Osteoblast (primary cell): ENCODE measurements at regions not wholly inside any gene's neighbourhood (a gene's known extent, or its start where the extent isn't known, plus 50 kb on each side); places are given as distances from the start of the nearest gene placed in this dataset.
A peak's percentile ranks its signal among the peaks of the same experiment; 100 is the strongest.

Experiments used
- DNase-seq: peaks from one replicate; pipeline ENCODE4 v3.0.0; 2011; ENCODE audit warnings: low spot score, mixed read lengths; ENCODE audit not compliant: insufficient read length; ENCODE audit errors: missing footprints
- H2AFZ ChIP-seq: 2 replicates; pipeline ENCODE4 v1.6.0; 2011; ENCODE audit warnings: mild to moderate bottlenecking, low read length
- H3K27ac ChIP-seq: 2 replicates; pipeline ENCODE4 v1.5.1; 2011; ENCODE audit warnings: mild to moderate bottlenecking, low read depth, low read length, moderate library complexity
- H3K27me3 ChIP-seq: 2 replicates; pipeline ENCODE4 v1.6.0; 2012; ENCODE audit warnings: mild to moderate bottlenecking, control low read depth, inconsistent platforms, low read length, moderate library complexity; ENCODE audit not compliant: insufficient read depth
- H3K36me3 ChIP-seq: 2 replicates; pipeline ENCODE4 v1.5.1; 2011; ENCODE audit warnings: mild to moderate bottlenecking, low read length, control low read depth, moderate library complexity; ENCODE audit not compliant: insufficient read depth
- H3K4me1 ChIP-seq: 2 replicates; pipeline ENCODE4 v1.5.1; 2011; ENCODE audit warnings: mild to moderate bottlenecking, low read length, control low read depth, moderate library complexity; ENCODE audit not compliant: insufficient read depth
- H3K4me2 ChIP-seq: 2 replicates; pipeline ENCODE4 v1.6.0; 2011; ENCODE audit warnings: mild to moderate bottlenecking, low read length; ENCODE audit not compliant: insufficient read depth
- H3K4me3 ChIP-seq: fragments of 200-600 bp; sonication (generic); 3 replicates; pipeline ENCODE4 v1.5.1; 2012; ENCODE audit warnings: mild to moderate bottlenecking, low read length, inconsistent platforms; ENCODE audit not compliant: insufficient read depth
- H3K79me2 ChIP-seq: 2 replicates; pipeline ENCODE4 v1.6.0; 2012; ENCODE audit warnings: mild to moderate bottlenecking, low read length, control low read depth, inconsistent platforms; ENCODE audit not compliant: insufficient read depth
- H3K9me3 ChIP-seq: 2 replicates; pipeline ENCODE4 v1.5.1; 2011; ENCODE audit warnings: low read depth, low read length, control low read depth
- H4K20me1 ChIP-seq: 2 replicates; pipeline ENCODE4 v1.6.0; 2012; ENCODE audit warnings: mild to moderate bottlenecking, low read length, control low read depth; ENCODE audit not compliant: insufficient read depth
- TF ChIP-seq, protein P1 (sequence below): IDR thresholded peaks from 2 replicates; pipeline ENCODE4 v1.5.1; 2011; ENCODE audit warnings: mild to moderate bottlenecking, low read depth, low read length, moderate library complexity; ENCODE audit errors: extremely low read depth

DNA sequence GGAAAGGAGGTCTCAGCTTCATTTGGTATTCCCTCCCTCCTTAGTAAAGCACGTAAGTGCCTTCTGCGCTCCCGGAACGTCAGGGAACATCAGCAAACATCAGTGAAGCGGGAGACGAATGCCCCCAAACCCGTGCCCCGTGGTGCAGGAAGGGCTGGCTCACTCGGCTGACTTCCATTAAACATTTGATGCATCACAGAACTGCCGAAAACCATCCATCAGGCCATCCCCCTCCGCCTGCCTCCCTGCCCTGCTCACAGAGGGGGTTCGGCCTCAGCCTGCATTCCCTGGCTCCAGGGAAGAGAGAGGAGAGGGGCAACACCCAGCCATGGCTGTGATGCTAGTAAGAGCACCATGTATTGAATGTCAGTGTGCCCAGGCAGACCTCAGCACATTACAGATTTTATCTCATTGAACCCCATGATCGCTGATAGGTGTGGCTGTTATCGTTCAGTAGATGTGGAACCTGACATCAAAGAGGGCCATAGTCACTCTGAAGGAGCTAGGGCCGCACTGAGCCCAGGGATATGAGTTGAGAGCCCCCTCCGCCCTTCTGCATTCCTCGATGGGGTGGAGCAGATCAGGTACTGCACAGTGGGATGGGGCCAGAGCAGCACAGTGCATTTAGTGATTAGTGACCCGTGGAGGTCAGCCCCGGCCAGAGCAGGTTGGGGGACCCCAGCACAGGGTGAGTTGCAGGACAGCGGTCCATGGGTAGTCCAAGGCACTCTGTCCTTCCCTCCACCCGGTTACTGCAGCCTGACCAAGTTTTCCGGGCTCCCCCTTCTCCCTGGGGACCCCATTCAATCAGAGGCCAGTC, 146.4 kb downstream of the RPS24 start:
- DNase-seq = peak; percentile 13
- Histone ChIP-seq H3K27ac (no peak overlapping the region), H3K9me3 (no peaks in the 10 kb centered on the region), H4K20me1 (no peaks in the 10 kb centered on the region), H3K4me3 (no peak overlapping the region), H3K79me2 (no peaks in the 10 kb centered on the region), H3K4me1 (no peaks in the 10 kb centered on the region), H2AFZ (no peak overlapping the region), H3K36me3 (no peaks in the 10 kb centered on the region), H3K4me2 (no peak overlapping the region), H3K27me3 (peaks cover 12% of the 10 kb centered on the region)
- TF ChIP-seq, protein P1, sequence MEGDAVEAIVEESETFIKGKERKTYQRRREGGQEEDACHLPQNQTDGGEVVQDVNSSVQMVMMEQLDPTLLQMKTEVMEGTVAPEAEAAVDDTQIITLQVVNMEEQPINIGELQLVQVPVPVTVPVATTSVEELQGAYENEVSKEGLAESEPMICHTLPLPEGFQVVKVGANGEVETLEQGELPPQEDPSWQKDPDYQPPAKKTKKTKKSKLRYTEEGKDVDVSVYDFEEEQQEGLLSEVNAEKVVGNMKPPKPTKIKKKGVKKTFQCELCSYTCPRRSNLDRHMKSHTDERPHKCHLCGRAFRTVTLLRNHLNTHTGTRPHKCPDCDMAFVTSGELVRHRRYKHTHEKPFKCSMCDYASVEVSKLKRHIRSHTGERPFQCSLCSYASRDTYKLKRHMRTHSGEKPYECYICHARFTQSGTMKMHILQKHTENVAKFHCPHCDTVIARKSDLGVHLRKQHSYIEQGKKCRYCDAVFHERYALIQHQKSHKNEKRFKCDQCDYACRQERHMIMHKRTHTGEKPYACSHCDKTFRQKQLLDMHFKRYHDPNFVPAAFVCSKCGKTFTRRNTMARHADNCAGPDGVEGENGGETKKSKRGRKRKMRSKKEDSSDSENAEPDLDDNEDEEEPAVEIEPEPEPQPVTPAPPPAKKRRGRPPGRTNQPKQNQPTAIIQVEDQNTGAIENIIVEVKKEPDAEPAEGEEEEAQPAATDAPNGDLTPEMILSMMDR = no peak

DNA sequence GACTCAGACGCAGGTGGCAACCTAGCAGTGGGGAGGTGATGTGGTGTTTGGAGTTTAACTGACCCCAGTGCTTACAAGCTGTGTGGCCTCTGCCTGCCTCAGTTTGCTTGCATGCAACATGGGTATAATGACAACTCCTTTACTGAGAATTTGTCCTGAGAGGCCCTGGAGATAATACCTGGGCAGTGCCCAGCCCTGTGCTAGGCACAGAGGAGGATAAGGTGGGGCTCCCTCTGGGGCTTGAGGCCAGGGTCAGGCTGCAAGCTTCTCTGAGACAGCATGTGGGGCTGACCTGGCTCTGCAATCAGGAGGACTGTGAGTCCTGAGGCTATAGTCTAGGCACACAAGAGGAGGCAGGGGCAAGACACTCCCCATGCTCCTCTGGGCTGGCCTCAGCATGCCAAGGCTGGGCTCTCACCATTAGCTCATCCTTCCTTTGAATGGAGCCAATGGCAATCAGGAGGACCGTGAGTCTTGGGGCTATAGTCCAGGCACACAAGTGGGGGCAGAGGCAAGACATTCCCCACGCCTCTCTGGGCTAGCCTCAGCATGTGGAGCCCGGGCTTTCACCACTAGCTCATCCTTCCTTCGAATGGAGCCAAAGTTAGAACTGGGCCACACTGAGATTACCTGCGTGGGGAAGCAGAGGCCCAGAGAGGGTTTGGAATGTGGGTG, 147.9 kb downstream of the RPS24 start:
- TF ChIP-seq, protein P1 = no peak
- no peak overlapping the region for H3K4me3 ChIP-seq
- no peak overlapping the region for H3K4me2 ChIP-seq
- no peak overlapping the region for H2AFZ ChIP-seq
- no peaks in the 10 kb centered on the region for H3K9me3 ChIP-seq
- H3K27ac ChIP-seq = no peak overlapping the region
- no peaks in the 10 kb centered on the region for H3K4me1 ChIP-seq
- H3K36me3 ChIP-seq = no peaks in the 10 kb centered on the region
- peaks cover 12% of the 10 kb centered on the region for H3K27me3 ChIP-seq
- no peaks in the 10 kb centered on the region for H4K20me1 ChIP-seq
- no peaks in the 10 kb centered on the region for H3K79me2 ChIP-seq
- DNase-seq = peak; percentile 53

DNA sequence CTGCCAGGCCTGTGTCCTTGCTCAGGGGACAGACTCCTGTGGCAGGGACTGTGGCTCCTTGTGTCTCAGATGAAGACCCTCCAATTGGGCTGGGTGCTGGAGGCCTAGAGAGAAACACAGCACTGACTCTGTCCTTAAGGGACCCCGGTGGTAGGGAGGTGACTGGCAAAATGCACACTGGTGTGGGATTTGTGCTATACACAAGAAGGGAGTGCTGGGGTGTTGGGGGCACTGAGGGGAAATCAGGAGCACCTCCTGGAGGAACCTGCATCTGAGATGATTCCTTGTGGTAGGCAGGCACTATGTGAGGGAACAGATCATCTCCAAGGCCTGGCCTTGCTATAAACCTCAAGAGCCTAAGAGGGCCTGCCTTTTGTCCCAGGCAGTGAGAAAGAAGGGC, 149.2 kb downstream of the RPS24 start:
- Histone ChIP-seq H3K4me1 (no peaks in the 10 kb centered on the region), H3K79me2 (no peaks in the 10 kb centered on the region), H4K20me1 (no peaks in the 10 kb centered on the region), H3K9me3 (no peaks in the 10 kb centered on the region), H3K36me3 (no peaks in the 10 kb centered on the region), H3K27me3 (peaks cover 12% of the 10 kb centered on the region), H2AFZ (no peak overlapping the region), H3K4me2 (no peak overlapping the region), H3K27ac (no peak overlapping the region), H3K4me3 (no peak overlapping the region)
- TF ChIP-seq, protein P1 = no peak
- DNase-seq = peak; percentile 61

DNA sequence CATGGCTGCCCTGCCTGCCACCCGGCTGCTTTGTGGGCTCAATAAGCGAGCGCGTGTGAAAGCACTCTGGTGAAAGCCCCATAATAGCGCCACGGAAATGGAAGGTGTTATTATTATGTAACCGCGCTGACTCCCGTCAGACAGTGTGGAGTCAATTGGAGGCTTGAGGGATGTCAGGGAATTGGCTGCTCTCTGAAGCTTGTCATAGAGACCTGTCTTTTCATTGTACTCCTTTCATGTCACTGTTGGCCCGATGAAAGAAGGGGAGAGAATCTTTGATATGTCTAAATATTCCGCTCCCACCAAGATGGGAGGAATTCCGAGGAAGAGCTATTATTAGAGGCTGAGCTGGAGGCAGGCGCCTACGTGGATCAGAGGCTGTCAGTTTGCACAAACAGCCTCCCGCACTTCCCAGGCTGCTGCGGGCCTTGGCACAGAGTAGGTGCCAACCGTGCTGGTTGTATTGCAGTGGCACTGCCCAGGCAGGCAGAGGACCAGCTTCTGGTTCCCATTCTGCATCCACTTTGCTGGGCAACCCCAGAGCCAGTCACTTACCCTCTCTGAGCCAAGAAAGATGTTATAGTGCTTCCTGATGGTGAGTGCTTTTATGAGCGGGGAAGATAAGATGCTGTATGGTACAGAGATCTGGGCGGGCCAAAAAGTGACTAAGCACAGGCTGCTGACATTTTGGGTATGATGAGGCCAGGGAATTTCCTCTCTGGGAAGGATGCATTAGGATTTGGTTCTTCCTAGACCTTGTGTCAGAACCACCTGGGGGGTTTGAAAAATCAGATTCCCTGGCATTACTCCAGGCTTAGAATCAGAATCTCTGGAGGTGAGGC, 151.4 kb downstream of the RPS24 start:
- Histone ChIP-seq H3K79me2 (no peaks in the 10 kb centered on the region), H3K9me3 (no peaks in the 10 kb centered on the region), H4K20me1 (no peaks in the 10 kb centered on the region), H3K4me2 (no peak overlapping the region), H3K27ac (no peak overlapping the region), H2AFZ (no peak overlapping the region), H3K4me1 (no peaks in the 10 kb centered on the region), H3K36me3 (no peaks in the 10 kb centered on the region), H3K4me3 (no peak overlapping the region), H3K27me3 (peaks cover 3% of the 10 kb centered on the region)
- TF ChIP-seq, protein P1 = no peak
- DNase-seq = peak; percentile 88
